ENCODE measurements at regions not wholly inside any gene's neighbourhood (a gene's known extent, or its start where the extent isn't known, plus 50 kb on each side); places are given as distances from the start of the nearest gene placed in this dataset.

GRCh38 chr2:39540414-39540813 lies 103.3 kb upstream of the MAP4K3 start:
- Mint-ChIP-seq H3K4me3 (no peak overlapping the region), H3K9me3 (no peaks in the 10 kb centered on the region), H3K27me3 (peaks cover 8% of the 10 kb centered on the region), H3K27ac (no peak overlapping the region), H3K4me1 (no peaks in the 10 kb centered on the region), H3K36me3 (no peaks in the 10 kb centered on the region)
- ATAC-seq: no peak

GRCh38 chr2:39541011-39541930 lies 104.2 kb upstream of the MAP4K3 start:
- no peaks in the 10 kb centered on the region for H3K36me3 Mint-ChIP-seq
- ATAC-seq: no peak
- H3K27me3 Mint-ChIP-seq: peaks cover 12% of the 10 kb centered on the region
- H3K9me3 Mint-ChIP-seq: no peaks in the 10 kb centered on the region
- H3K27ac Mint-ChIP-seq: no peak overlapping the region
- no peaks in the 10 kb centered on the region for H3K4me1 Mint-ChIP-seq
- no peak overlapping the region for H3K4me3 Mint-ChIP-seq

GRCh38 chr2:39542523-39542922 lies 105.4 kb upstream of the MAP4K3 start:
- no peaks in the 10 kb centered on the region for H3K9me3 Mint-ChIP-seq
- no peak overlapping the region for H3K27ac Mint-ChIP-seq
- no peaks in the 10 kb centered on the region for H3K36me3 Mint-ChIP-seq
- no peaks in the 10 kb centered on the region for H3K4me1 Mint-ChIP-seq
- peaks cover 12% of the 10 kb centered on the region for H3K27me3 Mint-ChIP-seq
- H3K4me3 Mint-ChIP-seq: no peak overlapping the region
- ATAC-seq: no peak

DNA sequence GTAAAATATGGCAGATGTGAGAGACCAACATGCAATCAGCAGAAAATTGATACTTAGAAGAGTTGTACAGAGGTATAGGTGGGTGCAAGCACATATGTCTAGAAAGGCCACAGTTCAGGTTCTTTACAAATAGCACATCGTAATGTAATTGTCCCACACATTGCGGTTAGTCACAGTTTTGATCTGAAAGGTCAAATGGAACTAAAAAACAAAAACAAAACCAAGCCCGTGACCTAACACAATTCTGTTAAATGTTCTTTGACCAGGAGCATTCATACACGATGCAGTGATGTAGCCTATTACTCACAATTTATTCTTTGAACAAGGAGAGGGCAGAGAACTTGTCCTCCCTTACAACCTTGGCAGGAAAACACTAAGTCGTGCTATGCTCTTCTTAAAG lies 108.9 kb upstream of the MAP4K3 start:
- no peak for ATAC-seq
- Mint-ChIP-seq H3K27me3 (peaks cover 12% of the 10 kb centered on the region), H3K4me3 (no peak overlapping the region), H3K27ac (no peak overlapping the region), H3K4me1 (no peaks in the 10 kb centered on the region), H3K9me3 (no peaks in the 10 kb centered on the region), H3K36me3 (no peaks in the 10 kb centered on the region)

- no peak overlapping the region for H3K4me3 Mint-ChIP-seq
- H3K27ac Mint-ChIP-seq: no peak overlapping the region
- no peak for ATAC-seq
- no peaks in the 10 kb centered on the region for H3K9me3 Mint-ChIP-seq
- H3K36me3 Mint-ChIP-seq: no peaks in the 10 kb centered on the region
- peaks cover 12% of the 10 kb centered on the region for H3K27me3 Mint-ChIP-seq
- H3K4me1 Mint-ChIP-seq: no peaks in the 10 kb centered on the region
These were observed 109.3 kb upstream of the MAP4K3 start for GRCh38 chr2:39546409-39546808.

- H3K4me3 Mint-ChIP-seq: no peak overlapping the region
- H3K9me3 Mint-ChIP-seq: no peaks in the 10 kb centered on the region
- no peak overlapping the region for H3K27ac Mint-ChIP-seq
- no peaks in the 10 kb centered on the region for H3K4me1 Mint-ChIP-seq
- H3K27me3 Mint-ChIP-seq: peaks cover 12% of the 10 kb centered on the region
- no peak for ATAC-seq
- H3K36me3 Mint-ChIP-seq: no peaks in the 10 kb centered on the region
These were observed 109.9 kb upstream of the MAP4K3 start for GRCh38 chr2:39546937-39547336.

GRCh38 chr2:39547811-39548719 lies 111.0 kb upstream of the MAP4K3 start:
- no peak overlapping the region for H3K27ac Mint-ChIP-seq
- no peaks in the 10 kb centered on the region for H3K9me3 Mint-ChIP-seq
- H3K4me1 Mint-ChIP-seq: no peaks in the 10 kb centered on the region
- ATAC-seq: no peak
- no peak overlapping the region for H3K4me3 Mint-ChIP-seq
- peaks cover 12% of the 10 kb centered on the region for H3K27me3 Mint-ChIP-seq
- H3K36me3 Mint-ChIP-seq: no peaks in the 10 kb centered on the region

DNA sequence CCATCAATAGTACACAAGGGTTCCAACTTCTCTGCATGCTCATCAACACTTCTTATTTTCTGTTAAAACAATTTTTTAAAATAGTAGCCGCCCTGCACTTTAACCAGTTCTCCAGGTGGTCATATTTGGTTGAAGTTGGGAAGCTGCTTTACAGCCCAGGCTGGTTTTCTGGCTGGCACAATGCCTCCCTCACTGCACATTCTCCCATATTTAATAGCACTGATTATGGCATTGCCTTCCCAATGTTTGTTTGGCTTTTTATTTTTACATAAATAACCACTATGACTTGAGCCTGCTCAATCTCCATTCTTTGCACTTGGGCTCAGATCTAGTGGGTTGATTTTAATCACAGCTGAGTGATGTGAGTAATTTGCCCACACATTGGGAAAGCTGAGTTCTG lies 111.9 kb upstream of the MAP4K3 start:
- H3K27me3 Mint-ChIP-seq: peaks cover 12% of the 10 kb centered on the region
- H3K36me3 Mint-ChIP-seq: no peaks in the 10 kb centered on the region
- H3K4me3 Mint-ChIP-seq: no peak overlapping the region
- no peaks in the 10 kb centered on the region for H3K4me1 Mint-ChIP-seq
- H3K9me3 Mint-ChIP-seq: no peaks in the 10 kb centered on the region
- no peak for ATAC-seq
- no peak overlapping the region for H3K27ac Mint-ChIP-seq

GRCh38 chr2:39549718-39550464 lies 112.8 kb upstream of the MAP4K3 start:
- Mint-ChIP-seq H3K9me3 (no peaks in the 10 kb centered on the region), H3K4me1 (no peaks in the 10 kb centered on the region), H3K27ac (no peak overlapping the region), H3K27me3 (peaks cover 9% of the 10 kb centered on the region), H3K36me3 (no peaks in the 10 kb centered on the region), H3K4me3 (no peak overlapping the region)
- no peak for ATAC-seq

DNA sequence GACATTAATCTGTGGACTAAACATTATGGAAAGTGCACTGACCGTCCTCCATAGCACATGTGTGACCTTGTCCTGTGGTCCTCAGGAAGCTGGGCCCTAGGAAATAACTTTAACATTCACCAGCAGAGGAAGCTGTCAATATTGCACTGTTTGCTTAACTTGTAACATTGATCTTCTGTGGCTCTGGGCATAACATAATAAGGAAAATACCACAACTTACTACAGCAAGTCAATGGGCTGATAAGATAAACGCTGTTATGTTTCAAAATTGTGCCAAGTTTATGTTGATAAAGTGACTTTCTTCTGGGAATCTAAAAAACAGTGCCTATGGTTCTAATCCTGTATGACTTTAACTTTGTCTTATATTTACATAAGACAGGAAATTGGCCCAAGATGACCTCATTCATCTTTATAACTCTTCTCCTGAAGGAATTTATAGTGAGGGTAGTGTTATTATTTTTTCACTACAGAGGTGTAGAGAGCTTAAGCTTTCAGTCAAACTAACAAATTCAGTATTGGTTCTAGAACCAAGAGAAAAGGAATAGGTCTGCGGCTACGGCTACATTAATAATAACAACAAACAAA lies 113.7 kb upstream of the MAP4K3 start:
- H3K36me3 Mint-ChIP-seq: no peaks in the 10 kb centered on the region
- ATAC-seq: no peak
- no peaks in the 10 kb centered on the region for H3K4me1 Mint-ChIP-seq
- H3K27ac Mint-ChIP-seq: no peak overlapping the region
- peaks cover under 1% of the 10 kb centered on the region for H3K27me3 Mint-ChIP-seq
- H3K4me3 Mint-ChIP-seq: no peak overlapping the region
- no peaks in the 10 kb centered on the region for H3K9me3 Mint-ChIP-seq

DNA sequence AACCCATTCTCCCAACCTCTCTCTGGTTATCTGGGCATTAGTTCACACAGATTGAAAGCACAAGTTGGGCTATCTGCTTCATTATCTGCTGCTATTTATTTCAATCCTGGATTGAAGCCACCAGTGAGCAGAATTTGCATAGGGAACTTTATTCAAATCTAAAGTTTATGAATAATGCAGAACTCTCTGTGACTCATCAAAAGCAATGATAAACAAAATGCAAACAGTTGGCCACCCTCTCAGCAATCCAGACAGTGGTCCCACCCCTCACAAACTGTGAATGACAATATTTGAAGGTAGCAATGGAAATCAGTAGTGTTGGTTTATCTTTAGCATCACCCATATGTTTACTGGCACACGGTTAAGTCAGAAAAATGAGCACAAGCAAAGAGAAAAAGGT lies 106.8 kb upstream of the TMEM178A start:
- H3K4me3 Mint-ChIP-seq: no peak overlapping the region
- peaks cover 10% of the 10 kb centered on the region for H3K27me3 Mint-ChIP-seq
- no peaks in the 10 kb centered on the region for H3K4me1 Mint-ChIP-seq
- H3K27ac Mint-ChIP-seq: no peak overlapping the region
- H3K36me3 Mint-ChIP-seq: peaks cover 6% of the 10 kb centered on the region
- ATAC-seq: no peak
- peaks cover 6% of the 10 kb centered on the region for H3K9me3 Mint-ChIP-seq

DNA sequence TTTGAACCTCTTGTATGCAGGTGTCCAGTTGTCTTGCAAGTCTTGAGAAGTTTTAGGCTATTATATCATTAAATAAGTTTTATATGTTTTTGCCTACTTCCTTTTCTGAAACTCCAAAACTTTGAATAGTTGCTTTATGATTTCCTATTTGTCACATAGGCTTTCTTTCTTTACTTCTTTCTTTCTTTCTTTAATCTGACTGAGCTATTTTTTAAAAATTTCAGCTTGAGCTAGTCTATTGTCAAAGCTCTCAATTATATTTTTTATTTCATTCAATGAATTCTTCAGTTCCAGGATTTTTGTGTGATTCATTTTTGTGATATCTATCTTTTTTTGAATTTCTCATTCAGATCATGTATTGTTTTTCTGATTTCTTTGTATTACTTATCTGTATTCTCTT lies 102.1 kb upstream of the TMEM178A start:
- no peak for ATAC-seq
- no peak overlapping the region for H3K4me3 Mint-ChIP-seq
- peaks cover 11% of the 10 kb centered on the region for H3K9me3 Mint-ChIP-seq
- peaks cover 10% of the 10 kb centered on the region for H3K27me3 Mint-ChIP-seq
- H3K27ac Mint-ChIP-seq: no peak overlapping the region
- no peaks in the 10 kb centered on the region for H3K4me1 Mint-ChIP-seq
- H3K36me3 Mint-ChIP-seq: peaks cover 6% of the 10 kb centered on the region

DNA sequence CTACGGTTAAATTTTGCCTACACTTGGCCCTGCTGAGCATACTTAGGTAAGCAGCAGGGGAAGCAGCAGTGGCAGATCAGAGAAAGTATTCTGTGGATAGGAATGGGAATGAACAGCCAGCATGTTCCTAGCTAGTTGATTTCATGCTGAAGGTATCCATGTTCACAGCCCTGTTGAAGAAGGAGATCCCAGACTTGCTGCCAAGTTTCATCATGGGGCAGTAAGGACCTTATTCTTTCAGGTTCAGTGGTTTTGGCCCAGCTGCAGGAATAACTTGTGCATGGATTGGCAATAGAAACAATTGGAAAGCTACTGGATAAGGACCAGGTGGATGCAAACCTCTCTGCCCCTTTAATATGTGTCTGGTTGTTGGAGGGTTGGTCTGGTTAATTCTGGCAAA lies 98.2 kb upstream of the TMEM178A start:
- no peaks in the 10 kb centered on the region for H3K4me1 Mint-ChIP-seq
- no peaks in the 10 kb centered on the region for H3K27me3 Mint-ChIP-seq
- H3K36me3 Mint-ChIP-seq: peaks cover 6% of the 10 kb centered on the region
- H3K27ac Mint-ChIP-seq: no peak overlapping the region
- no peak for ATAC-seq
- no peak overlapping the region for H3K4me3 Mint-ChIP-seq
- peaks cover 11% of the 10 kb centered on the region for H3K9me3 Mint-ChIP-seq

DNA sequence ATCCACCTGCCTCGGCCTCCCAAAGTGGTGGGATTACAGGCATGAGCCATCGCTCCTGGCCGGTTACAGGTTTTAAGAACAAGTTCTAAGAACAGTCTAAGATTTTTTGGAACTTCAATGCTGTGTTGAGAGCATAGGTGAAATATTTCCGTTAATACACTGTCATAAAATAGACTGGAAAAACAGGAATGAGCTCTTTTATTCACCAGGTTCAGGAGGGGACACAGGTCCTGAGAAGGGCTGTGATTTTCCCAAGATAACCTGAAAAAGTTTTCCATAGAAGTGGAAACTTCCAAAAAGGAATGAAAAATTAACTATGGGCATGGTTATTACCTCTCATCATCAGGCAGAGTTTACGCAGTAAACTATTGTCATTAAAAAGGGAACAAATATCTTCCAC lies 97.6 kb upstream of the TMEM178A start:
- H3K36me3 Mint-ChIP-seq: peaks cover under 1% of the 10 kb centered on the region
- H3K4me1 Mint-ChIP-seq: no peaks in the 10 kb centered on the region
- H3K4me3 Mint-ChIP-seq: no peak overlapping the region
- ATAC-seq: no peak
- peaks cover 6% of the 10 kb centered on the region for H3K9me3 Mint-ChIP-seq
- no peaks in the 10 kb centered on the region for H3K27me3 Mint-ChIP-seq
- no peak overlapping the region for H3K27ac Mint-ChIP-seq

- Mint-ChIP-seq H3K27ac (no peak overlapping the region), H3K4me1 (no peaks in the 10 kb centered on the region), H3K9me3 (peaks cover 6% of the 10 kb centered on the region), H3K27me3 (no peaks in the 10 kb centered on the region), H3K36me3 (no peaks in the 10 kb centered on the region), H3K4me3 (no peak overlapping the region)
- no peak for ATAC-seq
These were observed 97.1 kb upstream of the TMEM178A start for GRCh38 chr2:39568561-39569006.
